CD1c-positive myeloid dendritic cell (primary cell): ENCODE measurements at regions not wholly inside any gene's neighbourhood (a gene's known extent, or its start where the extent isn't known, plus 50 kb on each side); places are given as distances from the start of the nearest gene placed in this dataset.

Experiments
- DNase-seq: peaks from one replicate; pipeline ENCODE4 v3.0.0-alpha.2; 2016; ENCODE audit errors: extremely low spot score

DNA sequence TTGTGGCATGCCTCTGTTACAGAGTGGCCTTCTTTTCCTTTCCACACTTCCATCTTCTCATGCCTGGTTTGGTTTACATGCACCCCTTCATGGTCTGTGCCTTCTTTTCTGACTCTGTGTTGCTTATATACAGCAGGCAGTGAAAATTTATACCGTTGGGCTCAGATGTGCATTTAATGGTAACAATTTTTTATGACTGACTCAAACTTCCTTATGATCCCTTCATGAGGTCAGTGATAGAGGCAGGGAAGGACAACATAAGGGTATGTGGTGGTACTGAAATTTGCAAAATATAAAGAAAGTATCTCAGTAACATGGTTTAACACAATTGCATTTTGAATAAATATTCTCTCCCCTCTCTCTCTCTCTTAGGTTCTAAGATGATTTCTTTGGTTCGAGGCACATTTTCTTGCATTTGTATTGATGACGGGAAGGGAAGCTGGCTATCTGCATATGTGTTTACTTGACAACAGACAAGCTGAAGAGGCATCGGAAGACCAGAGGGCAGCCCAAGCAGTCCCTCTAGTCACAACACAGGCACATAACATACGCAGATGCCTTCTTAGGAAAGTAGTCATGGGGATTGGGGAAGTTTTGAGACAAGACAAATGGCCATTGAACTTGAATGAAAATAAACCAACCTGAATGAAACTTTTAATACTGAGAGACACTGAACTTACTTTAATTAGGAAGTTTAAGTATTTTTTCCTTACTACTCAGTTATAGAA, 163.3 kb upstream of the LEF1 start:
- no peak for DNase-seq

DNA sequence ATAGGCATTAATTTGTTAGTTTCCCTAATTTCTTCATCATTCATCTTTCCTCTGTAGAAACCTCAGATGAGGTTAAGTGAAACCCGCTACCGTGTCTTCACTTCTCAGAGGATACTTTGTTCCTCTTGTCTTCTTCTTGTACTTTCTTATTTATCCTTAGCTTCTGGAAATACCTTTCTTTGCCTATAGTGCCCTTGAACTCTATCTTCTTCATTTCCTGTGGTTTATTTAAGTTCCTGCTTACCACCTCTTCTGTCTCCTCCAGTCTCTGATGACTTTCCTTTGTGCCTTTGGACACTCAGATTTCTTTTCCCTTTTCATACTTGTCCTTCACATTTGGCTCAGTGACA, 159.6 kb upstream of the LEF1 start:
- DNase-seq, result no peak

DNA sequence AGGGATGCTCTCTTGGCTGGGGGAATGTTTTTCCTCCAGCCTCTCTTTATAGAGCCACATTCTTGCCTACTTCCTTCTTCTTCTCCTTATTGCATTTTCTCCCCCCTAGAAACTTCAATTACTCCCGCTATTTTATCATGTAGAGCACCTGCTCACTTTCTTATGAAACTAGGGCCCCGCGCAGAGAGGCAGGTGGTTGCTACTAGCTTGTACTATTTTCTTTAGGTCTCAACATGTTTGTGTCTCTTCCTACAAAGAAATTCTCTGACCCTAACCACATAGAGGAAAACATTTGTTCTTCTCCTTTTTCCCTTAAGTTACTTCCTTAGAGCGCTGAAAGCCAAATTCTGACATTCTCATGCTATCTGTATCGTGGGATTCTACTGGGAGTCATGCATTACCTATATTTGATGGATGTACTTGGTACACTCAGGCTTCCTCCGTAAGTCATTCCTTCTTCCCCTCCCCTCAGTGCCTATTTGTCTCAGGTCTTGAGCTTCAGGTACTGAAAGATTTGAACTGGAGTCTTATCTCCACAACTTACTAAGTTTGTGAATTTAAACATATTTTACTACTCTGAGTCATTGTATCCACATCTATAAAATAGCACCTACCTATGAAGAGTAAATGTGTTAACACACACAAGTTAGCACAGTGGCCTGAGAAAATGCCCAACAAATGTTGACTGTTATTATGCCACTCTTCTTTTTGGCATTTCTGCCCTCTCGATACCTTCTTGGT, 159.1 kb upstream of the LEF1 start:
- no peak for DNase-seq

DNA sequence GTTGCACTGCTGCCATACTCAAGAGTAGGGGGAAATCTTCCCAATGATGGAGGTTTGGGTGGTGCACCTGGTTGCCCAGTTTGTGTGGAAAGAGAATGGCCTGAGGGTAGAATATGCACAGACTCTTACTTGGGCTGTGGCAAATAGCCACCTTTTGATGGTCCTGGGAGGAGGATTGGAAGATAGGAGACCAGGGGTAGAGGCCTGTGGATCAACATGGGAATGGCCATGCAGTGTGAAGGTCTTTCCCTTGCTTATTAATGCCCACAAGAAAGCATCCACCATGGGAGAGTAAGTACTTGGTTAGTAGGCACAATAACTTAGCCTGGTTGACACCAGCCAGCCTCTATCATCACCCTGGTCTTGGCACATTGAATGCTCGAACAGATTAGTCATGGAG, 156.8 kb upstream of the LEF1 start:
- DNase-seq, result no peak

DNA sequence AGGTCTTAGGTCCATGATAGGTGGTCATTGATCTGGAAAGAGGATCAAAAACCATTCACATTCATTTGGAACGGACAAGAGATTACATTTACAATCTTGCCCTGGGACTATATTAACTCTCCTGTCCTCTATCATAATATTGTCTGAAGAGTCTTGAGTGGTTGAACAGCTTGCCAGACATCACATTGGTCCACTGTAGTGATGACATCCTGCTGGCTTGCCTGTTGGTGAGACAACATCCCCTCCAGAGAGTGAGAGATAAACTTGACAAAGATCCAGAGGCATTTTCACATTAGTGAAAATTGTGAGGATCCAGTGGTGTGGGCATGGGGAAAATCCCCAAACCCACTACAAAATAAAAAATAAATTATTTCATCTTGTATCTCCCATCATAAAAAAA, 155.7 kb upstream of the LEF1 start:
- no peak for DNase-seq

DNA sequence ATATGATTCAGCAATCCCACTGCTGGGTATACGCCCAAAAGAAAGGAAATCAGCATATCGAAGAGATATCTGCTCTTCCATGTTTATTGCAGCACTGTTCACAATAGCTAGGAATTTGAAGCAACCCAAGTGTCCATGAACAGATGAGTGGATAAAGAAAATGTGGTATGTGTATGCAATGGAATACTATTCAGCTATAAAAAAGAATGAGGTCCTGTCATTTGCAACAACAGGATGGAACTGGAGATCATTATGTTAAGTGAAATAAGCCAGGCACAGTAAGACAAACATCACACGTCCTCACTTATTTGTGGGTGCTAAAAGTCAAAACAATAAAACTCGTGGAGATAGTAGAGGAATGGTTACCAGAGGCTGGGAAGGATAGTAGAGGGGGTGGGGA, 153.8 kb upstream of the LEF1 start:
- no peak for DNase-seq

DNA sequence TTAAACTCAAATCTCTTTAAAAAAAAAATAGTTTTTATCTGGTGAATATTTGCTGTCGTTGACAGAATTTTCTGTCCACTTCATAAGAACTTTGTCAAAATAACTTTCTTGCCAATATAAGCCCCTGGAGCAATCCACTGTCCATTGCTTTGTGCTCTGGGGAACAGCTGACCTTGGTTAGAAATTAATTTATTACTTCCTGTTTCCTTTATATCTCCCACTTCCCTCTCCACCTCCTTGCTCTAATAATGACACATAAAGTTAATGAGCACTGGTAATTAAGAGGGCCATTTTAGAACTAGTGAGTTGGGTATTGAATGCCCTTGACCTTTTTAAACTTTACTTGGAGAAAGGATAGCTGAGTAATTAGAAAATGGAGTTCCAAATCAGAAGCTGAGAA, 151.3 kb upstream of the LEF1 start:
- no peak for DNase-seq

DNA sequence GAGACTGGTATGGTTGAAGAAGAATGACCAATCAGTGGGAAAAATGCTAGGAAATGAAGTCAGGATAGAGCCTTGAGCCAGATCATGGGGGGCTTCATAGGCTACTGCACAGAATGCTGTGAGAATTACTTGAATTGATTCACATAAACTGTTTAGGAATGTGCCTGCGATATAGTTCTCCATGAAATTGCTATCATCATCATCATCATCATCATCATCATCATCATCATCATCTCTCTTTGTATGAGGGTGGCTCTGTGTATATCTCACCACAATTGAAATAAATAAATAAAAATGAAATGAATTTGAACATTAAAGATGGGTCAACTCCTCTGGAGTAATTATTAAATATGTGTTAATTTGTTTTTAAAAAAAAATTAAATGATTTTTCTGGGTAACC, 148.6 kb upstream of the LEF1 start:
- DNase-seq, result no peak

DNA sequence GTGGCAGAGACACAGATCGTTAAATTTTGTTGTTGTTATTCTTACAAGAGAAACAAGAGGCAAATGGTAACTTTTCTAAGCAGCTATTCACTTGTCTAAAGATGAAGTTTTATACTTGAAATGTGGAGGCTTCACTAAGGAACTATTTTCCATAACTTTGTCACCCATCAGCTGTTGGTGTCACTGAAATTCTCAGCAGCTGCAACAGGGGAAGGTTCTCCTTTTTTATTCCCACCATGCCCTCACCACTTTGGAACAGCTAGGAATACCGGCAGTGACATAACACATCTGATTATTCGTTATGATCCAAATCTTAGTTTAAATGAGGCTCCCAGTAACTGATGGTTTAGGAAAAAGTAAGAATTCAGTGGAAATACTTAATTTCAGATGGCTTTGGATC, 147.0 kb upstream of the LEF1 start:
- DNase-seq, result no peak

DNA sequence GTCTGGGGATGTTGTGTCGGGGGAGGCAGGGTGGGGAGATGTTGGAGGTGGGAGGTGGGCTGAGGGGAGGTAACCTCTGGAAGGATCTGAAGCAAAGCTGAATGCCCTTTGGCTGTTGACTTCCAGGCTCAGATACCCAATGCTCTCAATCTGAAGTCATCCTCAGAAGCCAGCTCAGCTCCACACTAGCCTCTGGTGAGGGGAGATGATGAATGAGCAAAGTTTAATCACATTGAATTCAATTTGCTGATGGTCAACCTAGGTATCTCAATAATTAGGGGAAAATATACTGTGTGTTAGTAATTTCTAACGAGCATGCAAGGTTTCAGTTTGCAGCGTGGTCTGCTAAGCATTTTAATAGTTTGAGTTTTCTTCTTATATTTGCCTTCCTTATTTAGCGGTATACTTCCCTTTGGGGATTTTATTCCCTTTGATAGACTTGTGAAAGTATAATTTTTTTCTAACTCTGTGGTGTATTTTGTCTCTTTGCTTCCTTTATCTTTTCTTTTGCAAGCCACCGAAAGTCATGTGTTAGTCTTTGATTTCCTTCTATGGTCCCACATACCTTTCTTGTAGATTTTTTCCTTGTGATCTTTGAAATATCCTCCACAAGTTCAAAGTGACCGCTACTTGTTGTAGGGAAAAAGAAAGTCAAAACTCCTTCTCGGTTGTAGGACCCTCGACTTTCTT, 146.3 kb upstream of the LEF1 start:
- DNase-seq, result no peak

DNA sequence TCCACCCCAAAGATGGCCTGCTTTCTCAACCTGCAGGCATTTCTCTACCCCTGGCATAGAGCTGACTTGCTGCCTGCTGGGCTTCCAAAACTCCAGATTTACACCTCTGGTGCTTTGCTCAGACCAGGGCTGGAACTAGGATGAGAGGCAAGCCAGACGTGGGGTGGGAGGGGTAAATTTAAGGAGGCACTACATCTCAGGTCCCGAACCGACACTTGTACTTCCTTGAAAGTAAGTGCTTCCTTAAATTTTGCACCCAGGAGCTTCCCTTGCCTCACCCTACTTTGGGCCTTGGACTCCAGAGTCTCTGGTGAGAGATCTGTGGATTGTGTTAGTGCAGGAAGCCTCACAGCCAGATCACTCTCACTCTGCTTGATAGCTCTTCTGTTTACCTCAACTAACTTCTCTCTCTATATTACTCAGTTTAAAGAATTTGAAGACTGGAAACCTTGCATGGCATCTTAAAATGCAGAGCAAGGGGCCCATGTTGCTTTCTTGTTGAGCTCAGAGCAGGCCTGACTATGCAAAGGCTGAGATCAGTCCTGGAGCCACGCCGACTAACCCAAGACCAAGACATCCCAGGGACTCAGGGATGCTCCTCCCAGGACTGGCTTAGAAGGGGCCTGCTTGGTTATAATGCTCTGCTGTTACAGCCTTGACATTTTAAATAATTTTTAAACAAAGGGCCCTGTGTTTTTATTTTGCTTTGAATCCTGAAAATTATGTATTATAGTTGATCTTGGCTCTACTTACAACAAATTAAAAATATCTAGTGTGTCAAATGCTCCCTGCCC, 145.0 kb upstream of the LEF1 start:
- no peak for DNase-seq

DNA sequence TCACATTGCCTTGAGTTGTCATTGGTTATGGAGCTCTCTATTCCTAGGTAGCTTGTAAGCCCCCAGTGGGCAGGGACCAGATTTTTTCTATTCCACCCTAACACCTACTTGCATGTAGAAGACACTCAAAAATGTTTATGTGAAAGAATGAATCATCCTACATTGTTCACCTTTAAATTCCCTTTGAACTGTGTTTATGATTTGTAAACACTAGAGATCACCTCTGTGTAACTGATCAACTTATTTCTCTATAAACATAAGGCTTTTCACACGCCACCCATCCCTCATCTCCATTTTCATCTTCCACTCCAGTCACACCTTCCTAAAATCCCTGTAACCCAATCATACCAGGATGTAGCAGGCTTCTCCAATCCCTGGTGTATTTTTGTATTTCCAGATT, 142.6 kb upstream of the LEF1 start:
- DNase-seq, result no peak

DNA sequence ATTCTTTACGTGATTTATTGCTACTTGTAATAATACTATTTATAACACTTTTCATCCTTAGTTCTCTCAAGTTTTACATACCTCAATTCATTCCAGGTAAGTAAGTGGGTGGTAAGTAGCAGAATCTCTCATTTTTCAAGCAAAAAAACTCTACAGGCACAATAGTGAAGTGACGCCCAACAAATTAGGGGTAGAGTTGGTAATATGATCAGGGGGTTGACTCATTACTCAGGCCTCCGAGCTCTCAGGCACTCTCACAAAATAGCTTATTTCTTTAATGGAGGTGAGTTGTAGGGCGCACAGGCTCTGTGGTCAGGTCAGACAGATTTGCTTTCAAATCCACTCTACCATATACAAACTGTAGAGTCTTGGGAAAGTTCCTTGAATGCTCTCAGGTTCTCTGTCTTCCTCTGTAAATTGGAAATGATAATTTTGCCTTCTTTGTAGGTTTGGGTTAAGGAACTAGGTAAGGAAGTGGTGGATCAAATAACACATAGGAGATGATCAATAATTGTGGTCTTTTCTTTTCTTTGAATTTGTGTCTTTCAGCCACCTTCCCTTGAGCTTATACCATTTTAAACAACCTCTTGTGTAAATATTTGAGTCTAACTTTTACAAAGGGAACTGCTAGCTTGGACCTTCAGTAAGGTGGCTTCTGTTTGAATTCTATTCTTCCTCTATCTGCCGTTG, 134.9 kb upstream of the LEF1 start:
- no peak for DNase-seq

DNA sequence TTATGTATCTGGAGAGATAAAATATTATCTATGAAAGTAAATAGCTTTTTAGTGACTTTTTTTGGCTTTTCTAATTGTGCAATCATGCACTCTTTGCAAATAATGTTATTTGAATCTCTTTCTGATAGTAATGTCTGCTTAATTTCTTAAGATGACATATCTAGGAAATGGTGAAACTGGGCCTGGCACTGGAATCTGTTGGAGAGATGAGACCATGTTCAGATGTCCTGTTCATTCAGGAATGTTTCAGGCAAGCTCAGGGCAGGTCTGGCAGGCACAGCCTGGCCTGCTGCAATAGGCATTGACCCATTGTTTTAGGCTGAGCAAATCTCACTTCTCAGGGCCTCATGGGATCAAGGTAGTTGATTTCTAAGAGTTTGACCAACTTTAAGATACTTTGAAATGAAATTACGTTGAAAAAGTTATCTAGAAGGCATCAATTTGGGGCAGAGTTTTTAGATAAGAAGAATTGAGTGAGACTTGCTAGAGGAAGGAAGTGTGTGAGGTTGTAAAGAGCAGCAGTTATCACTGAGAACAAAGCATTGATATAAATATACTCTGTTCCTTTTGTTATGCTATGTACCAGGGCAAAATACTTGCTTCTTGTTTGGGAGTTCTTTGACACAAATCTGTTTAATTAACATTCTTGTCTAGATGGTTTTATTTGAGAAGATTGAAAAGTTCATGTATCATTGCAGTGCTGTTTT, 133.0 kb upstream of the LEF1 start:
- no peak for DNase-seq

DNA sequence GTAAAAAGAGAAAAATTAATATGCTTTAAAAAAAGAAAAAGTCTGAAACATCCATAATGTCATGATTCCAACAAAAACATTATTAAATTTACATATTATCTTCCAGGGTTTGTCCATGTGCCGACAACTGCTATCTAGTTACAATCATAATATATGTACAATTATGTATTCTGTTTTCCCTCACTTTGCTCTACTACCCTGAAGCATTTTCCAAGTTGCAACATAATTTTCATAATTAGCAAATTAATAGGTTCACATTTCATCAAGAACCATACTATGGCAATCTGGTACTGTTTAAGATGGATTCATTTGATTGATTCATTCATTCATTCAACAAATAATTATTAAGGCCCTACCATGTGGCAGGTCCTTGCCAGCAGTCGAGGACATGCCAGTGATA, 128.9 kb upstream of the LEF1 start:
- DNase-seq, result no peak

DNA sequence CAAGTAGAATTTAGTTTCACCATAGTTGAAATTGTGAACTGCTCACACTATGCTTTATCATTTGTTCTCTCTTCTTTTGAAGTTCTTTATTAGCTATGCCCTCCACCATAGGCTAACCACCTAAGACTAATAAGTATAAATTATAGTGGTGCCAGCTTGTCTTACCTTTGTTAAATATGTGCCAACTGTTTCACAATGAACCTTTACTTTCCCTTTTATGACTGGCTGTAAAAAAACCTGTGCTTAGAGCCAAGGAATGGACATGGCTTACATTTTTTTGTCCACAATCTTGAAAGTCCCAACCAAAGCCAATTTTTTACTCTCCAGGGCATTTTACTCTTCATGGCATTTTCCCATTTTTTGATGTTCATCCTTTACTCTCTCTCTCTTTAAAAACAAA, 123.5 kb upstream of the LEF1 start:
- no peak for DNase-seq

DNA sequence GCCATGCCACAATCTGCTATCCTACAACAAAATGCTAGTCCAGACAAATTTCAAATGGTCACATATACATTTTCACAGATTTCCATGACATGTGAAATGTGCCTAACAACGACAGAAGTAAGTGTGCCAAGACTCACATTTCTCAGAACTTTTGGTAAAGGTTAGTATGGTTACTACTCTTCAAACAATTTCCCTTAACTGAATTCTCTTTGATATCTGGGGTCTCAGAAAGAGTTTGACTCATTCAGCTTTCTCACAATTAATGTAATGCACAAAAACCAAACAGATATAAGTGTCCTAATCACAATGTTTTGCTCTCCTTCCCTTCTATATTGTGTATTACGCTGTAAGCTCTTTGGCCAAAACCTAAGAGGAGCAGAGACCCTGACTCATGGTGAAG, 122.4 kb upstream of the LEF1 start:
- DNase-seq, result no peak

DNA sequence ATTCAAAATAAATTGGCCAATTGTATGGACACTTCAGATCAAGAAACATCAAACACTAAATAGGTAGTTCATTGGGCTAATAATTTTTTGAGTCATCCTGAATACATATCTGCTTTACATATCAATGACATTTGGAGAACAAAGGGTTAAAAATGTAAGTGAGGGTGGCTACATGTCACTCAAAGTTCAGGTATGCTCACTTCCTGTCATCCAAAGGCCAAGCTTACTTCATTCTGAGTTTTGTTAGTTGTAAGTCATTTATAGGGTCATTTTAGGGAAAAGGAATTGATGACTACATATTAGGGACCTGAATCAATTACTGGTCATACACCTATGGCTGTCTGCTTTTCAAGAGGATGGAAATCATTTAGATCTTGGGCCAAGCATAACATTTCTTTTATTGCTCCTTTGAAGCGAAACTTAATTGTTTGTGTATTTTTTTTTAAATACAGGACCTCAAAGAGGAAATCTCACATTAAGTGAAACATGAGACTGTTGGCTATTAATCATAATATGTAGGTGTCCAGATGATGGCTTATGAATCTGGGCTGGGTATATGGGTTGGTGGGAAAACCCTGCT, 119.2 kb upstream of the LEF1 start:
- DNase-seq, result no peak

DNA sequence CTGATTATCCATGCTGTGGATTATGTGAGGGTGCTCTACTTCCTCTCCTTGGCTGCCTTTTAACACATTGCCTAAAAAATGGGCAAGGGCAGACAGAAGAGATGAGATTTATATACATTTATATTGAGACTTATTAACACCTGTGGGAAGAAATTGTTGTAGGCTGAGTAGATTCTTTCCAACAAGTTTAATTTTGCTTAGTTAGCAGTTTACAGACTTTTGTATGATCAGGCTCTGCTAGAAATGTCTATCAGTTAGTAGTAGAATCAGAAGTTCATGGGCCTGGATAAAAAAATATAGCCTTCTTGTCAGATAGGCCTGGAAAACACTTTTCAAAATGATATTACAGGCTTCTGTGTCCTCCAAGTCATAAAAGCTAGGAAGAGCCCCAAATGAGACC, 111.3 kb upstream of the LEF1 start:
- no peak for DNase-seq

DNA sequence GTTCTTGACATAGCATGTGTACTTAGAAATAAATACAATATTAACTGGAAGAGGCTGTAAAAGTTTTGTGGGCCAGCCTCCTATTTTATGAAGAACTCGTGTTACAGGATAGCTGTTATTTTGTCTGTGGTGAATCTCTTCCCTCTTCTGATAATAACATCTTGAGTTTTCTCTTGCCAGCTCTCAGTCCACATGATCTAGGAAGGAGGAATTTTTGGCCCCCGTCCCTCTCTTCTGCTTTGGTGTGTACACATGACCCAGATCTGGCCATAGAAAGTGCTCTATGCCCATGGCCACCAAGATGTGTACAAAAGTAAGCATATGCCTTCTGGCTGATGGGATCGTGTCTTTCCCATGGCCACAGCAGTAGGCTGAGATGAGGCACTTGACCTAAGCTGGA, 108.0 kb upstream of the LEF1 start:
- DNase-seq, result no peak

DNA sequence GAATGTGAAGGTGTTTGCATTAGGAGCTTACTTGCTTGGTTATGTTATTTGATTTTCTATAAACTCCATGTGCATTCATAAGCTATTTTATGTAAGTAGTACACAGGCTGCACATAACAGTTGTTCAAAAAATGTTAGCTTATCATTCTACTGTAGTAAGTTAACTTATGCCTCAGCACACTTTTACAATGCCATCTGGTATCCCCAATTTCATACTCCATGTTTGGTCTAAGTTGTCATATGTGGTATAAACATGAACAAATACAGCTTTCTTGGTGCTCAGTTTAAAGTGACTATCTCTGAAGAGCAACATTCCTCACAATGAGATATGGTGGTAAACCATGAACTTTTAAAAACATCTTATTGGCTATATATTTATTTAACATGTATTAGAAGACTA, 104.3 kb upstream of the LEF1 start:
- DNase-seq, result no peak
